Adrenal gland (tissue), 5 donors: ENCODE measurements at regions not wholly inside any gene's neighbourhood (a gene's known extent, or its start where the extent isn't known, plus 50 kb on each side); places are given as distances from the start of the nearest gene placed in this dataset.

ENCODE experiments used
- CTCF ChIP-seq, 6 experiments: fragments of 450-650 bp in 4 of 6; fragments of 200-600 bp in 2 of 6; sonication (generic) in 1 of 6; IDR thresholded peaks; 1 replicate in 5 of 6; 2 replicates in 1 of 6; pipeline versions ENCODE4 v1.5.1 to v1.8.0; 2016 to 2021; ENCODE audit warnings: antibody characterized with exemption in 6 of 6, mild to moderate bottlenecking in 2 of 6, moderate library complexity in 1 of 6
- POLR2A ChIP-seq, 2 donors: fragments of 450-650 bp; IDR thresholded peaks; one replicate each; pipeline ENCODE4 v1.6.1; 2017; ENCODE audit warnings: antibody characterized with exemption in 2 of 2, mild to moderate bottlenecking in 2 of 2, moderate library complexity in 1 of 2
- donor health status: DM: no; HTN: no; CAD: no.

GRCh38 chr9:27715651-27716050 is 142.4 kb upstream of the C9orf72 start:
- TF ChIP-seq CTCF (IDR thresholded peaks at IDR 0.05) (no peak), POLR2A (IDR thresholded peaks at IDR 0.05) (no peak)
